Sigmoid colon (tissue), 6 donors: ENCODE measurements at regions not wholly inside any gene's neighbourhood (a gene's known extent, or its start where the extent isn't known, plus 50 kb on each side); places are given as distances from the start of the nearest gene placed in this dataset.
A peak's percentile ranks its signal among the peaks of the same experiment; 100 is the strongest.

ENCODE experiments used
- DNase-seq: peaks from one replicate; pipeline ENCODE4 v3.0.0-alpha.2; 2019
- H3K27ac ChIP-seq, 4 donors: fragments of 200-600 bp; sonication (generic); one replicate each; pipeline ENCODE4 v1.5.1; 2016 to 2019; ENCODE audit warnings: mild to moderate bottlenecking in 1 of 4
- H3K27me3 ChIP-seq, 3 donors: fragments of 200-600 bp; sonication (generic); one replicate each; pipeline ENCODE4 v1.5.1; 2019; ENCODE audit warnings: mild to moderate bottlenecking in 1 of 3
- H3K36me3 ChIP-seq, 4 donors: fragments of 200-600 bp; sonication (generic); one replicate each; pipeline ENCODE4 v1.5.1; 2016 to 2019
- H3K4me1 ChIP-seq, 4 donors: fragments of 200-600 bp; sonication (generic); one replicate each; pipeline ENCODE4 v1.5.1; 2017 to 2019
- H3K4me3 ChIP-seq, 4 donors: fragments of 200-600 bp; sonication (generic); one replicate each; pipeline ENCODE4 v1.5.1; 2017 to 2019; ENCODE audit warnings: mild to moderate bottlenecking in 2 of 4, moderate library complexity in 1 of 4
- H3K9me3 ChIP-seq, 4 donors: fragments of 200-600 bp in 3 of 4; sonication (generic) in 3 of 4; one replicate each; pipeline versions ENCODE4 v1.5.1 to v1.6.1; 2013 to 2019
- EP300 ChIP-seq, 4 donors: sonication (generic); formaldehyde crosslinking; IDR thresholded peaks; one replicate each; pipeline ENCODE4 v1.6.1; 2017; ENCODE audit warnings: antibody characterized with exemption in 4 of 4
- POLR2A ChIP-seq, 2 donors: fragments of 450-650 bp; IDR thresholded peaks; one replicate each; pipeline ENCODE4 v1.6.1; 2016; ENCODE audit warnings: antibody characterized with exemption in 2 of 2, mild to moderate bottlenecking in 2 of 2, moderate library complexity in 2 of 2
- POLR2AphosphoS5 ChIP-seq, 4 donors: sonication (generic); formaldehyde crosslinking; IDR thresholded peaks; one replicate each; pipeline ENCODE4 v1.6.1; 2017; ENCODE audit warnings: antibody characterized with exemption in 4 of 4
- WGBS, 2 donors: extraction: QIAGEN DNeasy Blood & Tissue Kit; methylation state at CpG; one replicate each; pipeline ENCODE4 v1.1.7; 2013; 5-methylcytosine and 5-hydroxymethylcytosine counted together
- intact Hi-C: fragments of 100-400 bp; cut with DNase I; formaldehyde crosslinking; loops from one replicate; pipeline ENCODE4 v1.15.1; 2023
- TF ChIP-seq, protein P1 (sequence below), 4 experiments: fragments of 450-650 bp in 3 of 4; fragments of 200-600 bp in 1 of 4; IDR thresholded peaks; one replicate each; pipeline ENCODE4 v1.5.1; 2016 to 2019; ENCODE audit warnings: antibody characterized with exemption in 4 of 4, mild to moderate bottlenecking in 3 of 4, moderate library complexity in 2 of 4
- donor health status: healthy with polysubstance abuse.
- donor health status: healthy.

DNA sequence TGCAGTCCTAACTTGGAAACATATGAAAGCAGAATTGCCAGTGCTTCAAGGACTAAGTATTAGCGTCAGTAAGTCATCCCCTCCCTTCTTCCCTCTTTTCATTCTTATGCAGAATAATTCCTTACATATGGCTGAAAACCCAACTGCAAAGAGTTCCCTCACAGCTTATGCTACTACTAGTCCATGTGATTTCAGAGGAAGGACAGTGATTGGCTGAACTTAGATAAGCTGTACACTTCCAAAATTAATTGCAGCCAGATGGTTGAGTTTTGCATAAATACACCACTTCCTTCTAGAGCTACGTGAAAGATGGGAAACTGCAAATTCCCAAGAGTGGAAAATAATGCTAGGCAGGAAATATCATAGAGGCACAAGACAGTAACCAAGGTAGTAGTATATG is 730.4 kb downstream of the OLFM4 start:
- DNase-seq: no peak
- Histone ChIP-seq H3K36me3 (no peaks in the 10 kb centered on the region), H3K4me1 (no peaks in the 10 kb centered on the region), H3K27me3 (no peaks in the 10 kb centered on the region), H3K27ac (no peak overlapping the region), H3K9me3 (peaks cover 0 to 2% (median 0%) of the 10 kb centered on the region in 4 donors), H3K4me3 (no peak overlapping the region)
- intact Hi-C loops: no loop called here
- no peak for TF ChIP-seq EP300 (IDR thresholded peaks at IDR 0.05)
- no peak for TF ChIP-seq POLR2AphosphoS5 (IDR thresholded peaks at IDR 0.05)
- TF ChIP-seq POLR2A (IDR thresholded peaks at IDR 0.05): no peak
- TF ChIP-seq, protein P1, sequence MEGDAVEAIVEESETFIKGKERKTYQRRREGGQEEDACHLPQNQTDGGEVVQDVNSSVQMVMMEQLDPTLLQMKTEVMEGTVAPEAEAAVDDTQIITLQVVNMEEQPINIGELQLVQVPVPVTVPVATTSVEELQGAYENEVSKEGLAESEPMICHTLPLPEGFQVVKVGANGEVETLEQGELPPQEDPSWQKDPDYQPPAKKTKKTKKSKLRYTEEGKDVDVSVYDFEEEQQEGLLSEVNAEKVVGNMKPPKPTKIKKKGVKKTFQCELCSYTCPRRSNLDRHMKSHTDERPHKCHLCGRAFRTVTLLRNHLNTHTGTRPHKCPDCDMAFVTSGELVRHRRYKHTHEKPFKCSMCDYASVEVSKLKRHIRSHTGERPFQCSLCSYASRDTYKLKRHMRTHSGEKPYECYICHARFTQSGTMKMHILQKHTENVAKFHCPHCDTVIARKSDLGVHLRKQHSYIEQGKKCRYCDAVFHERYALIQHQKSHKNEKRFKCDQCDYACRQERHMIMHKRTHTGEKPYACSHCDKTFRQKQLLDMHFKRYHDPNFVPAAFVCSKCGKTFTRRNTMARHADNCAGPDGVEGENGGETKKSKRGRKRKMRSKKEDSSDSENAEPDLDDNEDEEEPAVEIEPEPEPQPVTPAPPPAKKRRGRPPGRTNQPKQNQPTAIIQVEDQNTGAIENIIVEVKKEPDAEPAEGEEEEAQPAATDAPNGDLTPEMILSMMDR (IDR thresholded peaks at IDR 0.05): no peak
- 52 to 64% methylated on average over 2 of the region's 2 CpGs for WGBS, 2 donors

DNA sequence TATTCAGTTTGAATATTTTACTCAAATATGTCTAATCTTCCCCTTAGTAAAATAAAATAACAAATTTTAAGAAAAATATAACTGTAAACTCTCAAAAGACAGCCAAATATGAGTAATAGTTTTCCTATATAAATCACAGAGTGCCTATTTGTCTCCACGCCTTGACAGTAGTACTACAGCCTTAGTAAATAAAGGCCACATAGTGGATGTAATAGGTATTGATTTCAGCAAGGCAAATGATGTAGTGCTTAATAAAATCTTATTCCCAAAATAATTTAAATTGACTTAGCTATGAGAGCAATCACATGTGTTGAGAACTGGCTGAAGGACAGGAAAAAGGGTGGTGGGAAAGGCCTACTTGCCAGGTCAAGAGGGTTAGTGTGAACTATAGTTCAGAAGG is 747.2 kb downstream of the OLFM4 start:
- H3K9me3 ChIP-seq: no peaks in the 10 kb centered on the region
- no peak overlapping the region for H3K27ac ChIP-seq
- no peak overlapping the region for H3K4me3 ChIP-seq
- H3K27me3 ChIP-seq: no peaks in the 10 kb centered on the region
- TF ChIP-seq, protein P1 (IDR thresholded peaks at IDR 0.05): no peak
- no peak for TF ChIP-seq POLR2A (IDR thresholded peaks at IDR 0.05)
- no peak for TF ChIP-seq EP300 (IDR thresholded peaks at IDR 0.05)
- no peak for TF ChIP-seq POLR2AphosphoS5 (IDR thresholded peaks at IDR 0.05)
- intact Hi-C loops: no loop called here
- WGBS, 2 donors: 52 to 73% methylated on average over 1 of the region's 1 CpG
- H3K4me1 ChIP-seq: no peaks in the 10 kb centered on the region
- DNase-seq: no peak
- no peaks in the 10 kb centered on the region for H3K36me3 ChIP-seq

DNA sequence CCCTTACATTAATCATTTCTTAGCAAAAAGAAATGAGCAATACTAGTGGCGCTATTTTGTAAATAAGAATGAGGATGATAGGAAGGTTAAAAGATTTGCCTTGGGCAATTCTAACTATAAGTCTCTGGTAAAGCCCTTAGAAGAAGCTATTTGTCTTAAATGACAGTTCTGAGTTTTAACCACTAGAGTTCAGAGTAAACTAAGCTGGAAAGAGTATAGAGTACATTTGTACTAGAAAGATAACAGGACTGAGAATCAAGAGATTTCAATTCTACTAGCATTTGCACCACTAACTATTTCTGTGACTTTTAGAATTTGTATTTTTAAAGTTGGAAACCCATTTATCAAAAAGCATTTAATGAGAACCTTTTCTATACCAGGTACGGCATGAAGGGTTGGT is 750.3 kb downstream of the OLFM4 start:
- H3K27me3 ChIP-seq: no peaks in the 10 kb centered on the region
- H3K9me3 ChIP-seq: no peaks in the 10 kb centered on the region
- H3K36me3 ChIP-seq: no peaks in the 10 kb centered on the region
- peaks cover 0 to 5% (median 2%) of the 10 kb centered on the region in 4 donors for H3K4me1 ChIP-seq
- H3K27ac ChIP-seq: no peak overlapping the region
- intact Hi-C loops: no loop called here
- no peak for TF ChIP-seq EP300 (IDR thresholded peaks at IDR 0.05)
- TF ChIP-seq, protein P1 (IDR thresholded peaks at IDR 0.05): no peak
- TF ChIP-seq POLR2AphosphoS5 (IDR thresholded peaks at IDR 0.05): no peak
- TF ChIP-seq POLR2A (IDR thresholded peaks at IDR 0.05): no peak
- DNase-seq: no peak
- WGBS, 2 donors: 72 to 75% methylated on average over 2 of the region's 2 CpGs
- H3K4me3 ChIP-seq: no peak overlapping the region

DNA sequence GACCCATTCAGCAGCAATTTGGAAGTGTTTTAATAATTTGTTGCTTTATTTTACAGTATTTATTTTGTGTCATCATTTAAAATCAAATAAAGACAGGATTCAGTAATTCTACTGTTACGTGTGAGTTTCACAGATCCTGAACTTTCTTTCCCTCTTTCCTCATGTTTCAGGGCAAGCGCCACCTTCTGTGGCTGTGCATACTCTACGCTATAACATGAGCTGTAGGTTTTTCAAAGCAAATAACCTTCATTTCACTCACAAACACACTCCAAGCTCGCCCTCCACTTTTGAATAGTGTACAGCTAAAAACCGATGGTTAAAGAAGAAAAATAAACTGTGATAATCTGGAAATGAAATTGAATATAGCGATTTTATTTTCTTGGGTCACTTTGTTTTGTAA is 753.3 kb downstream of the OLFM4 start:
- TF ChIP-seq EP300 (IDR thresholded peaks at IDR 0.05): no peak
- TF ChIP-seq POLR2A (IDR thresholded peaks at IDR 0.05): no peak
- H3K9me3 ChIP-seq: no peaks in the 10 kb centered on the region
- peaks cover 0 to 5% (median 2%) of the 10 kb centered on the region in 4 donors for H3K4me1 ChIP-seq
- intact Hi-C loops: loop anchor here (5.0 kb wide), 1 partner anchor 530 kb away; no protein-coding TSS in a partner anchor
- H3K27ac ChIP-seq: no peak overlapping the region
- H3K4me3 ChIP-seq: no peak overlapping the region
- no peaks in the 10 kb centered on the region for H3K36me3 ChIP-seq
- DNase-seq: no peak
- 17 to 20% methylated on average over 6 of the region's 6 CpGs for whole genome bisulfite sequencing, 2 donors
- no peaks in the 10 kb centered on the region for H3K27me3 ChIP-seq

DNA sequence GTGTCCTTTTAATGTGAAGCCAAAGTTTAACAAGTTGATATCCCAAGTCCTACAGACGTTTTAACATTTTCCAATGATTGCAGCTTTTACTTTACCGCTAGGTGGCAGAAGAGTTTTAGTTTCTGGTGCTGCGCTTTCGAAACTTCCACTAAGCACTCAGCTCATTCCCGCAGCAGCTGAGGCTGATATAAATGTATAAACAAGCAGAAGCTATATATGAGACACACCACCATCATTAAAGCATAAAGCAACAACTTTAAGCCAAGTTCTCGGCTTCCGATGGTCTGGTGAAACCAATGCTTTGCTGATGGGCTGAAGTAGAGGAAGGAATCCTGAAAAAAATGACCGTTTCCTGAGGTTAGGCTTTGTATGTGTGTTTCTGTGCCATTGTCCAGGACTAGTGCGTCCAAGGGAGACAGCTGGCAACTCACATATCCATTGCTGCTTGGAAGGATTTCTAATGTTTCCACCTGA is 753.9 kb downstream of the OLFM4 start:
- H3K4me1 ChIP-seq: peaks cover 0 to 5% (median 2%) of the 10 kb centered on the region in 4 donors

More for the DNA sequence above, 753.9 kb downstream of the OLFM4 start:
- no peak for TF ChIP-seq EP300 (IDR thresholded peaks at IDR 0.05)
- TF ChIP-seq, protein P1 (IDR thresholded peaks at IDR 0.05): peak; percentile 17 to 72 (median 52)
- Histone ChIP-seq H3K4me3 (peak overlapping the region in 3 of 4 donors; percentile 14 to 35 (median 32)), H3K9me3 (no peaks in the 10 kb centered on the region), H3K27me3 (no peaks in the 10 kb centered on the region), H3K27ac (no peak overlapping the region), H3K36me3 (no peaks in the 10 kb centered on the region)
- WGBS, 2 donors: 1 to 3% methylated on average over 9 of the region's 9 CpGs
- intact Hi-C loops: loop anchor here (5.0 kb wide), 1 partner anchor 530 kb away; no protein-coding TSS in a partner anchor
- no peak for DNase-seq
